NAMALWA (cell line): ENCODE measurements at regions not wholly inside any gene's neighbourhood (a gene's known extent, or its start where the extent isn't known, plus 50 kb on each side); places are given as distances from the start of the nearest gene placed in this dataset.

Experiments
- DNase-seq: peaks from one replicate; pipeline ENCODE4 v3.0.0-alpha.2; 2015; ENCODE audit warnings: low spot score

GRCh38 chr19:30171138-30171635 is 201.0 kb upstream of the ZNF536 start:
- DNase-seq, result no peak

DNA sequence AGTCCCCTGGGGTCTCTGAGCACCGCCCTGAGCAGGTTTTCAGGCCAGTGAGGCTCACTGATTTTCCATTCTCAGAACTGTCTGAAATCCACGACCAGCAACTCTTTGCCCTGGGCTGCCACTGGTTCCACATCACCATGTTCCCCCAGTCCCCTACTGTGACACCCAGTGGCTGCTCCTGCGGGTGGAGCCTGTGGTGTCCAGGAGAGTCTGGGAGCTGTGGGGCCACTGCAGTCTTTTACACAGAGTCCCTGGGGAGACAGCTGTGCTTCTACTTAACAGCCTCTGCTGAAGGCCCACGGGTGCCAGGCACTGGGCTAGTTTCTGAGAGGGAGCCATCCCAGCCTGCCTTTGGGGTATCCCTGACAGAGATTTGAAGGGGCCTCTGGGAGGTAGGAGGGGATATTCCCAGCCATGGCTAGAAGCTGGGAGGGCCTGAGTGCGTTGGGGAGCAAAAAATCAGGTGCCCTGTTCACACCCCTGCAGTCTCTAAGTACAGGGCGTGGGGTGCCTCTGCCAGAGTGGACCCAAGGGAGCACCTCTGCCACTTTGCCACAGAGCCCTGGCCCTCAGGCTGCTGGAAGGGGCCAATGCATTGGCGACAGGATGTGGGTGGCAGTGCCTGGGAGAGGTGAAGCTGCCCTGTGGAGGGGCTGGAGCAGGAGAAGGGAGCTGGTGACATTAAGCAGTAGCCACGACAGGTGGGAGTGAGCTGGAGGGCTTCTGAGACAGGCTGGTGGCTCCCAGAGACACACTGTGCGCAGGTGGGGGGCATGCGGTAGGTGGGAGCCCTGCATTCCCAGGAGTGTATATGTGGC is 200.2 kb upstream of the ZNF536 start:
- no peak for DNase-seq

- DNase-seq, result no peak
These were observed 199.5 kb upstream of the ZNF536 start for GRCh38 chr19:30172613-30173242.

- DNase-seq, result no peak
These were observed 198.4 kb upstream of the ZNF536 start for GRCh38 chr19:30173593-30174356.

DNA sequence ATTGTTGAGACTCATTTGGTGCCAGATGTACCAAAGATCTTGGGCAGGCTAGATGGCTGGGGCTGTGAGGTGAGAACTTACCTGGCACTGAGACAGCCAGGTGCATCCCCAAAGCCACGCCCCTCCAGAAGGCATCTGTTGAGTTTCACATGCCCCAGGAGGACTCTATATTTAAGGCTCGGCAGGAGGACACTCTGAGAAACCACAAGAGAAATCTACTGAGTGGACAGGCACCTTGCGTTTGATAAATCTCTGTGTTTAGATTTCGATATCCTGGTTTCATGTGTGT is 197.9 kb upstream of the ZNF536 start:
- no peak for DNase-seq

- DNase-seq, result no peak
These were observed 197.4 kb upstream of the ZNF536 start for GRCh38 chr19:30174791-30175190.

DNA sequence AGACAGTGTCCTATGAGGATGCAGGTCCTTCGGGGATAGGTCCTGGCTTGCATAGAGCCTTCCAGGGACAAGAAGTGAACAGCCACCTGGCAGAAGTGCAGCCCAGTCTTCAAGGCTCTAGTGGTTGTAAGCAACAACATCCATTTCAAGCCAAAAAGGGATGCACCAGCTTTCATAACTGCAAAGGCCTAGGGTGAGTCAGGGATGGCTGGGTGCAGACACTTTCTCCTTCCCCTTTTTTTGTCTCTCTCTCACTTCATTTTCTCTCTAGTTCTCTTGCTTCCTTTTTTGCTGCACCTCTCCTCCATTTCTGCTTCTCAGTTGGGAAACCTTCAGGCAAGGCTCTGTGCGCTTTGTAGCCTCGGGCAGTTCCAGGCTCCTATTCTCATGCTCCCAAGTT is 196.2 kb upstream of the ZNF536 start:
- DNase-seq, result no peak

- DNase-seq, result no peak
These were observed 193.3 kb upstream of the ZNF536 start for GRCh38 chr19:30178721-30179402.

DNA sequence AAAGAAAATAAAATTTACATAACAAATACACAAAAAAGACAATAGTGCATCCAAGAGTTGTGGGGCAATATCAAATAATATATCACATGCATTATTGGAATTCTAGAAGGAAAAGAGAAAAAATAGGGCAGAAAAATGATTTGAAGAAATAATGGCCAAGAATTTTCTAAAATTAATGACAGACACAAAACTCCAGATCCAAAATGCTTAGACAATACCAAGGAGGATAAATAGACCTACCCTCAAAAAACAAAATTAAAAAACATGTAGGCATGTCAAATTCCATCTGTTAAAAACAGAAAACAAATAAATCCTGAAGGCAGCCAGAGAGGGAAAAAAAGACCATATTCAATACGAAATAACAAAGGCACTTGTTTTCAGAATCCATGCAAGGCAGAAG is 191.5 kb upstream of the ZNF536 start:
- no peak for DNase-seq

GRCh38 chr19:30183807-30184490 is 188.2 kb upstream of the ZNF536 start:
- no peak for DNase-seq

GRCh38 chr19:30202060-30202600 is 170.1 kb upstream of the ZNF536 start:
- DNase-seq, result no peak

GRCh38 chr19:30204721-30205120 is 167.5 kb upstream of the ZNF536 start:
- no peak for DNase-seq

DNA sequence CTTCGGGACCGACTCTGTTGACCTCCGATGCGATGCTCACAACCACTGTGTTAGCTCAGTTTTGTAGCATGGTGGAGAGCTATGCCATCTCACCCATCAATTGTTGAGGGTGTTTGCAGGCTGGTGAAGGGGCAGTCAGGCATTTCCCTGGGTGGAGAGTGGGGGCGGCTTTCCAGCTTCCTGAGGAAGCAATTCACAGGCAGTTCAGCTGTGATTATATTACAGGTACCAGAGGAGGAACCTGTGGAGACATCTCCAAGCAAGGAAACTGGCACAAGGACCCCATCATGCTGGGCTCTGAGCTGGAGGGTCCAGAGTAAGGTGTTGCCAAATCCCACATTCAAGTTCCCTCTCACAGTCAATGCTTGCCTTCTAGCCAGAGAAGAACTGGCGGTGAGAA is 166.0 kb upstream of the ZNF536 start:
- no peak for DNase-seq

DNA sequence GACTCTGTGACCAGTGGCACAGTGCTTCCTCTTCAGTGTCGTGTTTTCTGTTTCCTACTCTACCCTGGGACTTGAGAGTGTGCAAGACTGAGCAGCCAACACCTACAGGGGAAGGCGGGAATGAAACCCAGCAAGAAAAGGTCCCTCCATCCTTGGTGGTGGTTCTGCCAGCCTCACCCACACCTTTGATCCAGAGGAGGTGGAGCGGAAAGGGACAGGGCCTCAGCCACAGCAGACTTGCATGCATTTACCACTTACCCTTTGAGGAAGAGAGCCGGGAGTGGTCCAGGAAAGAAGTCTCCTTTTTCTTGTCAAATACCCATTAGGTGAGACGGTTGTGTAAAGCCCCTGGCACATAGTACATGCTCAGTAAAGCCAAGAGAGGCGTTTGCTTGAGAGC is 164.8 kb upstream of the ZNF536 start:
- no peak for DNase-seq

DNA sequence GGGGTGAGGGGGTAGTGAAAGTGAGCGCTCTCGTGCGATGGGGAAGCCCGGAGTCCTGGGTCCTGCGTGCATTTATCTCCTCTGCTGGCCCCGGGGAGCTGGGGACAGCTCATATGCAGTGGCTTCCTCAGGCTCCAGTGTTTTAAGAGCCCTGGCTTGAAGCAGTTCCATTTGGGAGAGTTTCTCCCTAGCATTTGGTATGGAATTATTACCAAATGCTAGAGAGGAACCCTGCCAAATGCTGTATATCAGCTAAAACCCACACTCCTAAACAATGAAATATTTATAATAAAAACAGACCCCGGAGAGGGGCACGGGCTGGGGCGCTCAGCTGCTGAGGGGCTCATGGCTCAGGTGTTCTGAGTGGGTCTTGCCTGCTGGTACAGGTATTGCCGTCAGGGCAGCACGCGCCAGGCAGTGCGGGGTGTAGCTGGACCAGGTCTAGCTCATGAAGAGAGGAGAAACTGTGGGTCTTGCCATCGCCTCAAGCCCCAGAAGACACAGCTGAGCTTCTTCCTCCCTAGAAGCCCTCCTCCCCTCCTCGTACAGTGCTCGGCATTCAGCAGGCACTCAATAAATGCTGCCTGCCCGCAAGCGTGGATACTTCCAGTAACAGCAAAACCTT is 163.6 kb upstream of the ZNF536 start:
- no peak for DNase-seq

- no peak for DNase-seq
These were observed 162.3 kb upstream of the ZNF536 start for GRCh38 chr19:30209617-30210600.

GRCh38 chr19:30212574-30212973 is 159.6 kb upstream of the ZNF536 start:
- DNase-seq, result no peak

DNA sequence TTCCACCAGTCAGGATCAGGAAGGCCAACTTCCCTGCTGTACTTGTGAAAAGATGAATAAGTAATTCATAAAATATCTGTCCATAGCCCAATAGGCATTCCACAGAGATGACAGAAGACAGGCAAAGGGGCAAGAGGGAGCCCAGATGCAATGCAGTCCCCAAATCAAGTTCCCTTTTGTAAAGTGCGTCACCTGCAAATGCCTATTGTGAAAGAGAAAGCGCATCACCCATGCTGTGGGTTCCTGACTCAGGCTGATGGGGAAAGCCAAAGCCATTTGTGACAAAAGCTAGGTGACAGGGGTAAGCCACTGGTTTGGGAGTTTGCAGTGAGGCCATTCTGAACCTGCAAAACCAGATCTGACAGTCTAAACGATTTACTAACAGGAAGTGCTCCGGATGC is 157.5 kb upstream of the ZNF536 start:
- DNase-seq, result no peak

DNA sequence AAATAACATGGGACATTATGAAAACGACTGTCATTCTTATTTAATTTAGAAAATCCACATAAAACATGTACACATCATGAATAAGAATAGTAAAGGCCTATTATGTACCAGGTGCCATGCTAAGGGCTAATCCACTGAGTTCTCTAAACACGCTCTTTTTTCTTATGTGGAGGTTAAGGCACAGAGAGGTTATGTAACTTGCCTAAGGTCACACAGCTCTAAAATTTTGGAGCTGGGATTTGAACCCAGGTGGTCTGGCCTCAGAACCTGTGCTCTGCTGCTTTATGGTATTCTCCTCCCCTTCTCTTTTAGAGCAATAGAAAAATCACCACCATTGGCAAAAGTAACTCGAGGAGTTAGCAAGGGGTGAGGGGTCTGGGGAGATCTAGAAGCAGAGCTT is 156.9 kb upstream of the ZNF536 start:
- no peak for DNase-seq

DNA sequence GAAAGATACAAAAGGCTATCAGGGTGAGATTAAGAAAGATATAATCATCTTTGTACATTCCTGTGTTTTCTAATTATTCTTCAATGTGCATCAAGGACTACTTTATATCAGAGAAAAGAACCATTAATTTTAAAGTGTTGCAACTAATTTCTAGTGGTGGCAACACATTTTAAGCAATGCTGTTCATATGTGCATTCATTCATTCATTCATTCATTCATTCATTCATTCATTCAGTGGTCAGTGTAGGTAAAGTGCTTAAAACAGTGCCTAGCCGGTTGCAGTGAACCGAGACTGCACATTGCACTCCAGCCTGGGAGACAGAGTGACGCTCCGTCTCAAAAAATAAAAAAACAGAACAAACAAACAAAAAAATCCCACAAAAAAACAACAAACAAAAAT is 155.7 kb upstream of the ZNF536 start:
- DNase-seq, result no peak
